ENCODE measurements at regions not wholly inside any gene's neighbourhood (a gene's known extent, or its start where the extent isn't known, plus 50 kb on each side); places are given as distances from the start of the nearest gene placed in this dataset.
A peak's percentile ranks its signal among the peaks of the same experiment; 100 is the strongest.
"Not testable (repeated sequence)": the region's sequence is repeated elsewhere in the genome, so short reads cannot be mapped to it uniquely, and the experiment has no call there.

DNA sequence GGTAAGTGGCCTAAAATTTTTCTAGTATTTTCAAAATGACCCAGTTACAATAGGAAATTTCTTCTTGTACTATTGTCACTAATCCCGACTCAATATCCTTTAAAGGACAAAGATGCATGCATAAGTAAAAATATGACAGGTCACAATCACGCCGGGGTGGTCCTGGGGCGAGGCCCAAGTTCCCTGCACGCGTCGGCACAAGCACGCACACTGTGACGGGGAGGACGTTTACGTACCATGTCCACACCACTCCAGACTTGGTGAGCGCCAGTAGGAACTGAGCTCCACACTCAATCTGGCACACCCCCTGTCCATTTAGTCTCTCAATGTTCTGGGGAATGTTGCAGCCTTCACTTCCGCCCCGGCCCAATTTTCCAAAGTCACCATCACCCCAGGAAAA, 128.7 kb downstream of the GOLGA6L22 start:
- FAIRE-seq; H3K27me3 ChIP-seq (ENCODE audit: control insufficient read depth in 2 of 2, insufficient read depth in 2 of 2, low read length in 2 of 2); POLR2A ChIA-PET; H3K4me3 ChIP-seq; H3K9me1 ChIP-seq (ENCODE audit: control insufficient read depth, insufficient read depth, low read length); H3K9ac ChIP-seq (ENCODE audit: insufficient read depth in 1 of 2, low read depth in 2 of 2, low read length in 2 of 2); CTCF ChIA-PET (ENCODE audit: low intra/inter-chr PET ratio); H3K27ac ChIP-seq (ENCODE audit: extremely low read depth, low read depth, low read length); in situ Hi-C loops (cut with MboI); H3K36me3 ChIP-seq (ENCODE audit: control insufficient read depth, insufficient read depth, low read length); H3K9me3 ChIP-seq (replicated peaks; ENCODE audit: control insufficient read depth, insufficient read depth, low read depth, low read length); H3K79me2 ChIP-seq (ENCODE audit: control insufficient read depth, insufficient read depth, low read length); H4K20me1 ChIP-seq (replicated peaks; ENCODE audit: control insufficient read depth, insufficient read depth, low read length); intact Hi-C loops (cut with micrococcal nuclease); DNase-seq (ENCODE audit: extremely low read depth in 1 of 4, low spot score in 3 of 4); H3K4me2 ChIP-seq (ENCODE audit: insufficient read depth, low read length); ATAC-seq; H3K4me1 ChIP-seq (replicated peaks in 1 of 2; ENCODE audit: control insufficient read depth in 2 of 2, insufficient read depth in 2 of 2, low read length in 2 of 2); H2AFZ ChIP-seq (ENCODE audit: low read depth, low read length); BruUV-seq (replicated peaks): not testable (repeated sequence)
- 83% methylated on average over 4 of the region's 14 CpGs for WGBS (ENCODE audit: insufficient coverage, low coverage, missing lambda C conversion rate)

- H3K9me1 ChIP-seq (ENCODE audit: control insufficient read depth, insufficient read depth, low read length); H2AFZ ChIP-seq (ENCODE audit: low read depth, low read length); FAIRE-seq; H4K20me1 ChIP-seq (replicated peaks; ENCODE audit: control insufficient read depth, insufficient read depth, low read length); H3K4me3 ChIP-seq; H3K9ac ChIP-seq (ENCODE audit: insufficient read depth in 1 of 2, low read depth in 2 of 2, low read length in 2 of 2); H3K79me2 ChIP-seq (ENCODE audit: control insufficient read depth, insufficient read depth, low read length); BruUV-seq (replicated peaks); DNase-seq (ENCODE audit: extremely low read depth in 1 of 4, low spot score in 3 of 4); POLR2A ChIA-PET; H3K27me3 ChIP-seq (ENCODE audit: control insufficient read depth in 2 of 2, insufficient read depth in 2 of 2, low read length in 2 of 2); H3K4me2 ChIP-seq (ENCODE audit: insufficient read depth, low read length); in situ Hi-C loops (cut with MboI); intact Hi-C loops (cut with micrococcal nuclease); CTCF ChIA-PET (ENCODE audit: low intra/inter-chr PET ratio); H3K27ac ChIP-seq (ENCODE audit: extremely low read depth, low read depth, low read length); H3K9me3 ChIP-seq (replicated peaks; ENCODE audit: control insufficient read depth, insufficient read depth, low read depth, low read length); H3K36me3 ChIP-seq (ENCODE audit: control insufficient read depth, insufficient read depth, low read length); H3K4me1 ChIP-seq (replicated peaks in 1 of 2; ENCODE audit: control insufficient read depth in 2 of 2, insufficient read depth in 2 of 2, low read length in 2 of 2): not testable (repeated sequence)
- peak; percentile 49 for ATAC-seq
- WGBS (ENCODE audit: insufficient coverage, low coverage, missing lambda C conversion rate), result 40% methylated on average over 7 of the region's 14 CpGs
Observed at GRCh38 chr15:22598552-22598951, 139.8 kb downstream of the GOLGA6L22 start.

Measured in K562 (cell line).